ENCODE measurements at regions not wholly inside any gene's neighbourhood (a gene's known extent, or its start where the extent isn't known, plus 50 kb on each side); places are given as distances from the start of the nearest gene placed in this dataset.
A peak's percentile ranks its signal among the peaks of the same experiment; 100 is the strongest.

DNA sequence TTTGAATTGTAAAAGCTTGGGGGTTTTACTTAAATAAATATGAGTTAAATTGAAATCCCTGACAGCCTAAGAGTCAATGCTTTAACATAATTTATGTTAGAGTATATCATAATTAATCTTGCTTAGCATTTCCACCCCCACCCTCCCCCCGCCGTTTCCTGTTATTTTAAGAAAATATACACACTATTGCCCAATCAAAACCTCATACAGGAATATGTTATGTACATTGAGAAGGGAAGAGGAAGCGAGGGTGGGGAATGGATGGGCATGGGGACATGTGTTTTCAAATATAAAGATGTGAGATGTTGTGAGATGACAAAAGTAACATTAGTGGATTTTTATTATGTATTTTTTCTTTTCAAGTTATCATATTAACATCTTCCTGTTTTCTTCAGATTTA is 561.1 kb upstream of the MEF2C start:
- no peak overlapping the region for H3K4me3 ChIP-seq
- H3K36me3 ChIP-seq: no peaks in the 10 kb centered on the region
- no peak overlapping the region for H3K27ac ChIP-seq
- peaks cover 7% of the 10 kb centered on the region for H3K4me1 ChIP-seq
- no peaks in the 10 kb centered on the region for H3K9me3 ChIP-seq (replicated peaks)
- no peak for DNase-seq
- no peaks in the 10 kb centered on the region for H3K27me3 ChIP-seq

- no peaks in the 10 kb centered on the region for H3K36me3 ChIP-seq
- DNase-seq: no peak
Measured at GRCh38 chr5:89443508-89443907, 560.5 kb upstream of the MEF2C start.

DNA sequence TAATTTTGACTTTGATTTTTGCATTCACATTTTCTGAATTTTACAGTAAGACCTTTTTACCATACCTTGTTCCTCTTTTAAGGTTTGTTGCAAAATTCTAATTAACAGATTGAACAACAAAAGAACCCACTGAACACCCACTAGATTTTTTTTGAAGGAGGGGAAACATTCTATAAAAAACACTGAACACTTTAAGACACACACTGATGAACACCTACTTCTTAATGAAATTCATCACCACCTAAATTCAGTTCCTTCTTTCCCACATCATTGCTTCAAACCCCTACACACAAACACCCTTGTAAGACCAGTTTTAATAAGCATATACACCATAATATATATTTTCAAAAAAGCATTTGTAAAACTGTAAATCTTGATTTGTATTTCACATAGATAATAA is 559.0 kb upstream of the MEF2C start:
- Histone ChIP-seq H3K4me1 (peaks cover 26% of the 10 kb centered on the region), H3K27ac (no peak overlapping the region), H3K9me3 (replicated peaks) (no peaks in the 10 kb centered on the region), H3K36me3 (no peaks in the 10 kb centered on the region), H3K27me3 (no peaks in the 10 kb centered on the region), H3K4me3 (no peak overlapping the region)
- no peak for DNase-seq

More at GRCh38 chr5:89443508-89443907, 560.5 kb upstream of the MEF2C start:
- Histone ChIP-seq H3K27me3 (no peaks in the 10 kb centered on the region), H3K4me1 (peaks cover 13% of the 10 kb centered on the region), H3K4me3 (no peak overlapping the region), H3K9me3 (replicated peaks) (no peaks in the 10 kb centered on the region), H3K27ac (no peak overlapping the region)

DNA sequence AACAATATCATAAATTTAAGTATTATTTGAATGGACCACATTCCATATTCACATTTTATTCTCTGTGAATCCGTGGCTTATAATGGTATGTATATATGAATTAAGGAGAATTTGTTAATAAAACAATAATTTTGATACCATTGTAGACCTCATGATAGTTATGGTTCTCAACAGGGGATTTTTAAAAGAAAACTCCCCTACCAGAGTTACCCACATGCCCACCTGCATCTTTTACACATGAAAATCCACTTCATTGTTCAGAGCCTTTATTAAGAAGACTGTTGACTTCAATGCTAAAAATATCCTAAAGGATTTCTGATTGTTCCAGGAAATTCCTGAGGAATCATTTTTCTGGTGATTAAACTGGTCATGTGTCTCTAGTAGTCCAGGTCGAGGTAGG is 557.7 kb upstream of the MEF2C start:
- Histone ChIP-seq H3K9me3 (replicated peaks) (no peaks in the 10 kb centered on the region), H3K27ac (no peak overlapping the region), H3K27me3 (no peaks in the 10 kb centered on the region), H3K4me1 (peaks cover 33% of the 10 kb centered on the region), H3K4me3 (no peak overlapping the region), H3K36me3 (no peaks in the 10 kb centered on the region)
- no peak for DNase-seq

DNA sequence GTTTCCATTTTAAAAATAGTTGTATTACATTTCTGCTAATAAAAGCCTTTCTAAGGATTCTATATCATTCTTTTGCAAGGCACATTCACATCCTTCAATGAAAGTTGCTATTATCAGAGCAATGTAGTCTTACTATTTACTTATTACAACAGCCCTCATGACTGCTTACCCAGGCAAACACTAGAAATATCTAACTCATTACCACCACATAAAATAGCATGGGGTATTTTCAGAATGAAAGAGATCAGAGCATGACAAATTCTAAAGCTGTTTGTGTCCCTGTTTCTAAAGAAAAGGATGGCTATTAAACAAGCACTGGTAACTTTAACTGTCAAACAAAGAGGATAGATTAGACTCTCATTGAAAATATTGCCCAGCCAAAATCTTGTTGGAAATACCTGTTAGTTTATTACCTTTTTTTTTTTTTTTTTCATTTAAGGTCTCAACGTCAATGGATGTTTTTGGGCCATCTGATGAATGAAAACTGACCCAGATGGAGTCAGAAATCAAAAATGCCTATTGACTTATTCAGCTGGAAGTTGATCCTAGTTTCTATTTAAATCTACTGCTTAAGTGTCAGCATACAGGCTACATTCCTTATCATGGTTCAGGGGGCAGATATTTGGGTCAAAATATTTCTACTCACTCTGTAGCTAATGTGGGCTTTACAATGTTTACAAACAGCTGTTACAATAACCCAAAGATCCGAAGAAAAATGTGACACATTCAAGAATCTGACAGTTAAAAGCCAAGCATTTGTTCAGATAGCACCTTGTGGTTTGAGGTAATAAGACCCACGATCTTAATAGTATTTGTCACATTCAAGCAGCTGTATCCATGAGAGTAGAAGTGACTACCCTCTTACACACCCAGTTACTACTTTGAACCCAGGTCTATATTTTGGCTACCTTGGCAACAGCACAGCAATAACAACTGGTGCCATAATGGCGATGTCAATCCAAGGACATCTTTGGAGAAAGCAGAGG is 554.8 kb upstream of the MEF2C start:
- Histone ChIP-seq H3K9me3 (replicated peaks) (no peaks in the 10 kb centered on the region), H3K27ac (peak overlapping the region; percentile 80), H3K4me3 (no peak overlapping the region), H3K4me1 (peaks cover 36% of the 10 kb centered on the region), H3K27me3 (no peaks in the 10 kb centered on the region), H3K36me3 (no peaks in the 10 kb centered on the region)
- DNase-seq: peak; percentile 69 to 89

DNA sequence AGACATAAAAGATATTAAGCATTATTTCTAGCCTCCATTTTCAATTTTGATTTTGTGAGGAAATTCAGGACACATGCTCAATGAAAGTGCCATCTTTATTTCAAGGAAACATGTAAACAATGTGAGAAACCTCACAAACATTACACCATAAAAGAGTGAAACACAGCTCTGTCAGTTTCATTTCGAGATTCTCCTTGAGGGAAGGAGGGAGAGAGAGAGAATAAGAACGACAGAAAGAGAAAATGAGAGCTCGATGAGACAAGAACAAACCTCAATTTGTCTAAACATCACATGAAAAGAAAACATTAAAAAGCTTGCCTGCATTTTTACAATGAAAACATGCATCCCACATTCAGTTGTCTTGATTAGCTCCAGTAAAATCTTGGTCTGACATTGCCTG is 553.5 kb upstream of the MEF2C start:
- Histone ChIP-seq H3K27ac (peak overlapping the region; percentile 80; the same call in 1 of the 2 replicates), H3K27me3 (no peaks in the 10 kb centered on the region), H3K9me3 (replicated peaks) (no peaks in the 10 kb centered on the region), H3K36me3 (no peaks in the 10 kb centered on the region), H3K4me3 (no peak overlapping the region), H3K4me1 (peaks cover 36% of the 10 kb centered on the region)
- no peak for DNase-seq

GRCh38 chr5:89435347-89435746 is 552.4 kb upstream of the MEF2C start:
- peaks cover 36% of the 10 kb centered on the region for H3K4me1 ChIP-seq
- no peak overlapping the region for H3K4me3 ChIP-seq
- H3K36me3 ChIP-seq: no peaks in the 10 kb centered on the region
- DNase-seq: no peak
- H3K27ac ChIP-seq: no peak overlapping the region
- H3K9me3 ChIP-seq (replicated peaks): no peaks in the 10 kb centered on the region
- no peaks in the 10 kb centered on the region for H3K27me3 ChIP-seq

DNA sequence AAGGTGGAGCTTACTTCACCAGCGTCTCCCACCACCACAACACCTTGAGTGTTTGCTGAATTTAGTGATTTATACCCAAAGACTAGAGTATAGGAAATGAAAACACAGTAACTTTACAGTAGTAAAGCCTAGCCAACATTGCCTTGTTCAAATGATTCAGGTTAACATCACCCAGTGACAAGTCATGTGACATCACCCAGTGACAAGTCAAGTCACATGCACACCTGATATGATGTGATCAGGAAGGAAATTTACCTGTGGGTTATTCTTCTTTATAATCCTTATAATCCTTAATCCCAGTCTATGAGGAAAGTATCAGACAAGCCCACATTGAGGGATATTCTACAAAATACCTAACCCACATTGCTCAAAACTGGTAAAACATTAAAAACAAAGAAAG is 545.6 kb upstream of the MEF2C start:
- H3K27ac ChIP-seq: no peak overlapping the region
- no peak for DNase-seq
- no peaks in the 10 kb centered on the region for H3K27me3 ChIP-seq
- no peaks in the 10 kb centered on the region for H3K4me1 ChIP-seq
- no peaks in the 10 kb centered on the region for H3K36me3 ChIP-seq
- H3K9me3 ChIP-seq (replicated peaks): no peaks in the 10 kb centered on the region
- H3K4me3 ChIP-seq: no peak overlapping the region

DNA sequence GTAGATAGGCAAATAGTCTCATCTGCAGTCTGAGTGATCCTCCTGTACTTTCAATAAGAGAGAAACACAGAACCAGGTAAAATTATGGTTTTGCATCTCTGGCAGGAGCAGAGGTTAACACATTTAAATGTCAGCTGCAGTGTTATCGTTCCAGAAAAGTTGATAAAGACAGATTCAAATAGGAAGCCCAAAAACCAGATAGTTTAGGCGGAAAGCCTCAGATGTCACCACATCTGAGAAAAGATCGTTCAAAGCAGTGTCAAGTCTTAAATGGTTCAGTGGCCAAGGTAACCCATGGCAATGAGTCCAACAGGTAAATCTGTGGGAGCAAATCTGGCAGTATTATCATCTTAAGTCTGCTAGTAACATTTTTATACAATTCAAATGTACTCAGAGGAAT is 542.1 kb upstream of the MEF2C start:
- Histone ChIP-seq H3K36me3 (no peaks in the 10 kb centered on the region), H3K4me1 (no peaks in the 10 kb centered on the region), H3K27me3 (no peaks in the 10 kb centered on the region), H3K9me3 (replicated peaks) (no peaks in the 10 kb centered on the region), H3K4me3 (no peak overlapping the region), H3K27ac (no peak overlapping the region)
- DNase-seq: no peak

- H3K9me3 ChIP-seq (replicated peaks): no peaks in the 10 kb centered on the region
- H3K4me1 ChIP-seq: no peaks in the 10 kb centered on the region
- H3K4me3 ChIP-seq: no peak overlapping the region
- H3K36me3 ChIP-seq: no peaks in the 10 kb centered on the region
- no peak overlapping the region for H3K27ac ChIP-seq
- no peaks in the 10 kb centered on the region for H3K27me3 ChIP-seq
- peak in 1 of 2 experiments; percentile 10 for DNase-seq
Measured at GRCh38 chr5:89421035-89421434, 538.1 kb upstream of the MEF2C start.

GRCh38 chr5:89418407-89419085 is 535.6 kb upstream of the MEF2C start:
- Histone ChIP-seq H3K27ac (no peak overlapping the region), H3K27me3 (no peaks in the 10 kb centered on the region), H3K4me1 (no peaks in the 10 kb centered on the region), H3K4me3 (no peak overlapping the region), H3K9me3 (replicated peaks) (no peaks in the 10 kb centered on the region), H3K36me3 (no peaks in the 10 kb centered on the region)
- no peak for DNase-seq

GRCh38 chr5:89417990-89418389 is 535.0 kb upstream of the MEF2C start:
- Histone ChIP-seq H3K9me3 (replicated peaks) (no peaks in the 10 kb centered on the region), H3K36me3 (no peaks in the 10 kb centered on the region), H3K27me3 (no peaks in the 10 kb centered on the region), H3K27ac (no peak overlapping the region), H3K4me3 (no peak overlapping the region), H3K4me1 (no peaks in the 10 kb centered on the region)
- no peak for DNase-seq

DNA sequence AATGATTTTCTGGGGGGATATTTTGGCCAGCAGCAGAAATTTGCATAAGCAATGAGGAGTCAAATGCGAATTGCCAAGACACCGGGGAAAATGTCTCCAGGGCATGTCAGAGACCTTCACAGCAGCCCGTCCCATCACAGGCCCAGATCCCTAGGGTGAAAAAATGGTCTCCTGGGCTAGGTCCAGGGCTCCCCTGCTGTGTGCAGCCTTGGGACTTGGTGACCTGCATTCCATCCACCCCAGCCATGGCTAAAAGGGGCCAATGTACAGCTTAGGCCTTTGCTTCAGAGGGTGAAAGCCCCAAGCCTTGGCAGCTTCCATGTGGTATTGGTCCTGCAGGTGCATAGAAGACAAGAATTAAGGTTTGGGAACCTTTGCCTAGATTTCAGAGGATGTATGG is 534.5 kb upstream of the MEF2C start:
- no peaks in the 10 kb centered on the region for H3K9me3 ChIP-seq (replicated peaks)
- no peaks in the 10 kb centered on the region for H3K36me3 ChIP-seq
- no peak overlapping the region for H3K27ac ChIP-seq
- H3K4me1 ChIP-seq: no peaks in the 10 kb centered on the region
- no peak overlapping the region for H3K4me3 ChIP-seq
- DNase-seq: no peak
- H3K27me3 ChIP-seq: no peaks in the 10 kb centered on the region

GRCh38 chr5:89411891-89412290 is 528.9 kb upstream of the MEF2C start:
- no peak overlapping the region for H3K27ac ChIP-seq
- no peaks in the 10 kb centered on the region for H3K9me3 ChIP-seq (replicated peaks)
- no peaks in the 10 kb centered on the region for H3K36me3 ChIP-seq
- H3K4me1 ChIP-seq: no peaks in the 10 kb centered on the region
- no peak overlapping the region for H3K4me3 ChIP-seq
- H3K27me3 ChIP-seq: no peaks in the 10 kb centered on the region
- DNase-seq: no peak

GRCh38 chr5:89407054-89407453 is 524.1 kb upstream of the MEF2C start:
- H3K4me1 ChIP-seq: no peaks in the 10 kb centered on the region
- no peaks in the 10 kb centered on the region for H3K9me3 ChIP-seq (replicated peaks)
- DNase-seq: no peak
- H3K27ac ChIP-seq: no peak overlapping the region
- H3K36me3 ChIP-seq: no peaks in the 10 kb centered on the region
- no peaks in the 10 kb centered on the region for H3K27me3 ChIP-seq
- H3K4me3 ChIP-seq: no peak overlapping the region
